WTC11 (cell line): ENCODE measurements at regions not wholly inside any gene's neighbourhood (a gene's known extent, or its start where the extent isn't known, plus 50 kb on each side); places are given as distances from the start of the nearest gene placed in this dataset.

ENCODE experiments used
- ATAC-seq: fragments of 200-7000 bp; cut with Tn5 transposase; 2 replicates; pipeline ENCODE4 v1.10.0; 2021; ENCODE audit warnings: mild to moderate bottlenecking, moderate library complexity
- CTCF ChIA-PET: fragments of 300-600 bp; sonication (Branson Sonifier 250); formaldehyde crosslinking; loops from one replicate; lab custom pipeline; 2021; ENCODE audit warnings: antibody characterized with exemption; lab: Charles Lee
- POLR2A ChIA-PET: fragments of 350-600 bp; sonication (Branson Sonifier 250); formaldehyde crosslinking; loops from one replicate; lab custom pipeline; 2021; ENCODE audit warnings: antibody characterized with exemption; lab: Charles Lee
- DNase-seq: peaks from one replicate; pipeline ENCODE4 v3.0.0; 2021; ENCODE audit warnings: low spot score
- H3K27ac Mint-ChIP-seq: 2 replicates; pipeline ENCODE4 v1.8.0; 2021; ENCODE audit warnings: mixed read lengths
- H3K27me3 Mint-ChIP-seq: 2 replicates; pipeline ENCODE4 v1.8.0; 2021; ENCODE audit warnings: low read depth, mild to moderate bottlenecking, moderate library complexity, mixed read lengths
- H3K36me3 Mint-ChIP-seq: 2 replicates; pipeline ENCODE4 v1.8.0; 2021; ENCODE audit warnings: mixed read lengths
- H3K4me1 Mint-ChIP-seq: 2 replicates; pipeline ENCODE4 v1.8.0; 2022; ENCODE audit warnings: mixed read lengths
- H3K4me3 Mint-ChIP-seq: 2 replicates; pipeline ENCODE4 v1.8.0; 2021; ENCODE audit warnings: mild to moderate bottlenecking, moderate library complexity, mixed read lengths
- H3K9me3 Mint-ChIP-seq: 2 replicates; pipeline ENCODE4 v1.8.0; 2021; ENCODE audit warnings: mixed read lengths
- AFF4 ChIP-seq: sonication (generic); formaldehyde crosslinking; IDR thresholded peaks from 2 replicates; pipeline ENCODE4 v1.8.1; 2023; ENCODE audit warnings: mild to moderate bottlenecking, missing genetic modification reagents, borderline replicate concordance
- ETV6 ChIP-seq: sonication (generic); formaldehyde crosslinking; IDR thresholded peaks from 2 replicates; pipeline ENCODE4 v1.8.1; 2022; ENCODE audit warnings: mild to moderate bottlenecking, missing genetic modification reagents
- GABPB1 ChIP-seq: sonication (generic); formaldehyde crosslinking; IDR thresholded peaks from 2 replicates; pipeline ENCODE4 v1.8.1; 2023; ENCODE audit warnings: mild to moderate bottlenecking, missing genetic modification reagents
- GRHL2 ChIP-seq: fragments of 250-450 bp; sonication (Bioruptor Pico); IDR thresholded peaks from 2 replicates; pipeline ENCODE4 v1.8.0; 2022; ENCODE audit warnings: mild to moderate bottlenecking, moderate library complexity; ENCODE audit not compliant: insufficient replicate concordance, severe bottlenecking
- HMGXB4 ChIP-seq: sonication (generic); formaldehyde crosslinking; IDR thresholded peaks from 2 replicates; pipeline ENCODE4 v1.8.1; 2023; ENCODE audit warnings: mild to moderate bottlenecking, moderate library complexity, missing genetic modification reagents
- KAT7 ChIP-seq: sonication (generic); formaldehyde crosslinking; IDR thresholded peaks from 2 replicates; pipeline ENCODE4 v1.8.1; 2023; ENCODE audit warnings: missing genetic modification reagents, mild to moderate bottlenecking, borderline replicate concordance
- SMAD4 ChIP-seq: sonication (generic); formaldehyde crosslinking; IDR thresholded peaks from 2 replicates; pipeline ENCODE4 v1.8.0; 2022; ENCODE audit warnings: mild to moderate bottlenecking, missing genetic modification reagents
- TP53 ChIP-seq: sonication (generic); formaldehyde crosslinking; IDR thresholded peaks from 2 replicates; pipeline ENCODE4 v1.8.1; 2023; ENCODE audit warnings: mild to moderate bottlenecking, missing genetic modification reagents
- ZMAT4 ChIP-seq: fragments of 250-450 bp; sonication (Bioruptor Pico); IDR thresholded peaks from 2 replicates; pipeline ENCODE4 v1.9.0; 2021; ENCODE audit warnings: mild to moderate bottlenecking
- ZNF219 ChIP-seq: sonication (generic); formaldehyde crosslinking; IDR thresholded peaks from 2 replicates; pipeline ENCODE4 v1.8.0; 2023; ENCODE audit warnings: missing genetic modification reagents, mild to moderate bottlenecking, borderline replicate concordance
- ZNF416 ChIP-seq: fragments of 250-450 bp; sonication (Bioruptor Pico); IDR thresholded peaks from 2 replicates; pipeline ENCODE4 v1.9.0; 2021; ENCODE audit warnings: mild to moderate bottlenecking, inconsistent platforms
- TF ChIP-seq, protein P1 (sequence below): sonication (generic); formaldehyde crosslinking; IDR thresholded peaks from 2 replicates; pipeline ENCODE4 v1.8.1; 2023; ENCODE audit warnings: mild to moderate bottlenecking, missing genetic modification reagents, moderate library complexity
- TF ChIP-seq, protein P2 (sequence below): sonication (generic); formaldehyde crosslinking; IDR thresholded peaks from 2 replicates; pipeline ENCODE4 v1.8.1; 2022; ENCODE audit warnings: low read depth, missing genetic modification reagents, borderline replicate concordance
- TF ChIP-seq, protein P3 (sequence below): fragments of 200-600 bp; IDR thresholded peaks from 2 replicates; pipeline ENCODE4 v1.8.0; 2022; ENCODE audit warnings: antibody characterized with exemption
- TF ChIP-seq, protein P4 (sequence below): fragments of 250-450 bp; sonication (Bioruptor Pico); conservative IDR thresholded peaks from 2 replicates; pipeline ENCODE4 v1.9.0; 2021; ENCODE audit warnings: mild to moderate bottlenecking
- TF ChIP-seq, protein P5 (sequence below): sonication (generic); formaldehyde crosslinking; IDR thresholded peaks from 2 replicates; pipeline ENCODE4 v1.8.0; 2022; ENCODE audit warnings: mild to moderate bottlenecking, missing genetic modification reagents

- TF ChIP-seq KAT7 (no peak), SMAD4 (no peak), HMGXB4 (CRISPR knock-in tag) (no peak), ZMAT4 (CRISPR knock-in tag) (no peak)
- TF ChIP-seq, all 79 proteins: peak for 0
These were observed 330.8 kb downstream of the PRL start (continued) for GRCh38 chr6:21965953-21966539.

GRCh38 chr6:21967056-21967974, 329.5 kb downstream of the PRL start:
- no peak for ATAC-seq
- TF ChIP-seq TP53 (CRISPR knock-in tag): no peak
- TF ChIP-seq ZNF416 (CRISPR knock-in tag): no peak
- Mint-ChIP-seq H3K9me3 (0 out of 2 replicates have a peak, but pooled peaks cover 4% of the 10 kb centered on the region), H3K4me1 (peaks cover 74% of the 10 kb centered on the region), H3K4me3 (no peak overlapping the region), H3K36me3 (no peaks in the 10 kb centered on the region; the same call in 1 of the 2 replicates), H3K27me3 (no peaks in the 10 kb centered on the region), H3K27ac (peak overlapping the region; percentile 21)
- POLR2A ChIA-PET: no interaction called here
- DNase-seq: no peak
- CTCF ChIA-PET: no interaction called here

DNA sequence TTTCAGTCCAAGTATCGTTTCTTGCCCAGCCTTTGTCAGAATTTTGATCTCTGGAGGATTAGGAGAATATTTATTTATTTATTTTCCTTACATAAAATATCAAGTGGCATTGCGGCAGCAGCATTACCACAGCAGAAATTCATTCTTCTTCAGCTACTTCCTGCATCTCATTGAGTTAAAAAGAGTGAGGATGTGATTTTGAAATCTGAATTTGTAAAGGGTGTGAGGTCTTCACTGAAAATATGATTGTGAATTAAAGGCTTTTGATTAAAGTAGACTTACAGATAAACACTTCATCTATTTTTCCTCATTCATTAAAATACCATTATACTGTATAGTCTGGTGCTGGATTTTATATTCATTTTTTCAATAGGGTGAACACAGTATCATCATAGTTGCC, 328.4 kb downstream of the PRL start:
- no peak for DNase-seq
- ChIA-PET POLR2A (no interaction called here), CTCF (interaction anchor here (0.6 kb wide), 1 partner anchor 141 kb away, joined by 6 read pairs; no protein-coding TSS in a partner anchor)
- no peak overlapping the region for H3K4me3 Mint-ChIP-seq
- 0 out of 2 replicates have a peak overlapping the region, but pooled peaks have one; percentile 16 for H3K27ac Mint-ChIP-seq
- peaks cover 69% of the 10 kb centered on the region for H3K4me1 Mint-ChIP-seq
- peaks cover 7% of the 10 kb centered on the region; the same call in 1 of the 2 replicates for H3K36me3 Mint-ChIP-seq
- ATAC-seq: no peak
- H3K9me3 Mint-ChIP-seq: peaks cover 14% of the 10 kb centered on the region
- no peaks in the 10 kb centered on the region for H3K27me3 Mint-ChIP-seq
- no peak for TF ChIP-seq GRHL2 (CRISPR knock-in tag)
- TF ChIP-seq ZNF219 (CRISPR knock-in tag): no peak
- TF ChIP-seq AFF4 (CRISPR knock-in tag): no peak
- TF ChIP-seq, protein P1, sequence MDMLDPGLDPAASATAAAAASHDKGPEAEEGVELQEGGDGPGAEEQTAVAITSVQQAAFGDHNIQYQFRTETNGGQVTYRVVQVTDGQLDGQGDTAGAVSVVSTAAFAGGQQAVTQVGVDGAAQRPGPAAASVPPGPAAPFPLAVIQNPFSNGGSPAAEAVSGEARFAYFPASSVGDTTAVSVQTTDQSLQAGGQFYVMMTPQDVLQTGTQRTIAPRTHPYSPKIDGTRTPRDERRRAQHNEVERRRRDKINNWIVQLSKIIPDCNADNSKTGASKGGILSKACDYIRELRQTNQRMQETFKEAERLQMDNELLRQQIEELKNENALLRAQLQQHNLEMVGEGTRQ (CRISPR knock-in tag): no peak
- TF ChIP-seq, protein P2, sequence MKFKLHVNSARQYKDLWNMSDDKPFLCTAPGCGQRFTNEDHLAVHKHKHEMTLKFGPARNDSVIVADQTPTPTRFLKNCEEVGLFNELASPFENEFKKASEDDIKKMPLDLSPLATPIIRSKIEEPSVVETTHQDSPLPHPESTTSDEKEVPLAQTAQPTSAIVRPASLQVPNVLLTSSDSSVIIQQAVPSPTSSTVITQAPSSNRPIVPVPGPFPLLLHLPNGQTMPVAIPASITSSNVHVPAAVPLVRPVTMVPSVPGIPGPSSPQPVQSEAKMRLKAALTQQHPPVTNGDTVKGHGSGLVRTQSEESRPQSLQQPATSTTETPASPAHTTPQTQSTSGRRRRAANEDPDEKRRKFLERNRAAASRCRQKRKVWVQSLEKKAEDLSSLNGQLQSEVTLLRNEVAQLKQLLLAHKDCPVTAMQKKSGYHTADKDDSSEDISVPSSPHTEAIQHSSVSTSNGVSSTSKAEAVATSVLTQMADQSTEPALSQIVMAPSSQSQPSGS (CRISPR knock-in tag): no peak
- no peak for TF ChIP-seq GABPB1 (CRISPR knock-in tag)
- TF ChIP-seq, protein P3, sequence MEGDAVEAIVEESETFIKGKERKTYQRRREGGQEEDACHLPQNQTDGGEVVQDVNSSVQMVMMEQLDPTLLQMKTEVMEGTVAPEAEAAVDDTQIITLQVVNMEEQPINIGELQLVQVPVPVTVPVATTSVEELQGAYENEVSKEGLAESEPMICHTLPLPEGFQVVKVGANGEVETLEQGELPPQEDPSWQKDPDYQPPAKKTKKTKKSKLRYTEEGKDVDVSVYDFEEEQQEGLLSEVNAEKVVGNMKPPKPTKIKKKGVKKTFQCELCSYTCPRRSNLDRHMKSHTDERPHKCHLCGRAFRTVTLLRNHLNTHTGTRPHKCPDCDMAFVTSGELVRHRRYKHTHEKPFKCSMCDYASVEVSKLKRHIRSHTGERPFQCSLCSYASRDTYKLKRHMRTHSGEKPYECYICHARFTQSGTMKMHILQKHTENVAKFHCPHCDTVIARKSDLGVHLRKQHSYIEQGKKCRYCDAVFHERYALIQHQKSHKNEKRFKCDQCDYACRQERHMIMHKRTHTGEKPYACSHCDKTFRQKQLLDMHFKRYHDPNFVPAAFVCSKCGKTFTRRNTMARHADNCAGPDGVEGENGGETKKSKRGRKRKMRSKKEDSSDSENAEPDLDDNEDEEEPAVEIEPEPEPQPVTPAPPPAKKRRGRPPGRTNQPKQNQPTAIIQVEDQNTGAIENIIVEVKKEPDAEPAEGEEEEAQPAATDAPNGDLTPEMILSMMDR: no peak
- TF ChIP-seq, protein P4, sequence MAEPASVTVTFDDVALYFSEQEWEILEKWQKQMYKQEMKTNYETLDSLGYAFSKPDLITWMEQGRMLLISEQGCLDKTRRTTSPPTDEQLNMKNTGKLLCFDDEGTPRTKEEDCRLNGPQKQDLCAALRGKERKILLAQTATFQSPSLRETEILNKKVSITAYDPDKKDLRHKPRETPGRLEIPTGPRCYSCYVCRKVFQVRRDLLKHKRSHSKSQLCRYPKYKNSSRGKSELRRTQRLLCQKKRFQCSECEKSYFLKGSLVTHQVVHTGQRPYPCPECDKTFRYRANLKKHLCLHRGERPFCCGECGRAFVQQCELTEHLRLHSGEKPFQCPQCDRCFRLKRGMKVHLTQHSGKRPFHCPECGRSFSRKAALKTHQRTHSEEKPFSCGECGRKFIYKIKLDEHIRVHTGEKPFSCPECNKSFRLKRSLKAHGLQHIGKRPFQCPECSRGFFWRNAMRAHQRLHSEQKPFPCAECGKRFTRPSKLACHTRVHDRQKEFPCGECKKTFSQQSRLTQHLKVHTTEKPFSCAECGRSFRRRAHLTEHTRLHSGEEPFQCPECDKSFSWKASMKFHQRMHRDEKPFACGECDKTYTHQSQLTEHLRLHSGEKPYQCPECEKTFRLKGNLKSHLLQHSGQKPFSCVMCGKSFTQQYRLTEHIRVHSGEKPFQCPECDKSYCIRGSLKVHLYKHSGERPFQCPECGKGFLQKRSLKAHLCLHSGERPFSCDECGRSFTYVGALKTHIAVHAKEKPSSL (CRISPR knock-in tag): no peak
- TF ChIP-seq, protein P5, sequence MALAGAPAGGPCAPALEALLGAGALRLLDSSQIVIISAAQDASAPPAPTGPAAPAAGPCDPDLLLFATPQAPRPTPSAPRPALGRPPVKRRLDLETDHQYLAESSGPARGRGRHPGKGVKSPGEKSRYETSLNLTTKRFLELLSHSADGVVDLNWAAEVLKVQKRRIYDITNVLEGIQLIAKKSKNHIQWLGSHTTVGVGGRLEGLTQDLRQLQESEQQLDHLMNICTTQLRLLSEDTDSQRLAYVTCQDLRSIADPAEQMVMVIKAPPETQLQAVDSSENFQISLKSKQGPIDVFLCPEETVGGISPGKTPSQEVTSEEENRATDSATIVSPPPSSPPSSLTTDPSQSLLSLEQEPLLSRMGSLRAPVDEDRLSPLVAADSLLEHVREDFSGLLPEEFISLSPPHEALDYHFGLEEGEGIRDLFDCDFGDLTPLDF (CRISPR knock-in tag): no peak
- no peak for TF ChIP-seq ETV6 (CRISPR knock-in tag)
